ENCODE measurements at regions not wholly inside any gene's neighbourhood (a gene's known extent, or its start where the extent isn't known, plus 50 kb on each side); places are given as distances from the start of the nearest gene placed in this dataset.

GRCh38 chr10:36202881-36203280, 560.8 kb upstream of the FZD8 start:
- TF ChIP-seq POLR2AphosphoS5 (IDR thresholded peaks at IDR 0.05) (no peak), POLR2A (IDR thresholded peaks at IDR 0.05) (no peak), EP300 (IDR thresholded peaks at IDR 0.05) (no peak), CTCF (IDR thresholded peaks at IDR 0.05) (no peak)
- intact Hi-C loops (cut with DNase I; ENCODE audit: low total_unique reads) = no loop called here
- Histone ChIP-seq H3K27ac (no peak overlapping the region), H3K36me3 (no peaks in the 10 kb centered on the region), H3K9me3 (no peaks in the 10 kb centered on the region), H3K4me3 (no peak overlapping the region), H3K4me1 (no peaks in the 10 kb centered on the region), H3K27me3 (no peaks in the 10 kb centered on the region)
- WGBS, 5 donors = 56 to 78% (median 70%) methylated on average over 1 of the region's 1 CpG
- no peak for DNase-seq

- H3K4me1 ChIP-seq = no peaks in the 10 kb centered on the region
- WGBS, 5 donors = 89 to 94% (median 91%) methylated on average over 5 of the region's 5 CpGs
- intact Hi-C loops (cut with DNase I; ENCODE audit: low total_unique reads) = no loop called here
- H3K27me3 ChIP-seq = no peaks in the 10 kb centered on the region
- H3K4me3 ChIP-seq = no peak overlapping the region
- no peaks in the 10 kb centered on the region for H3K9me3 ChIP-seq
- no peak overlapping the region for H3K27ac ChIP-seq
- TF ChIP-seq POLR2AphosphoS5 (IDR thresholded peaks at IDR 0.05) = no peak
- no peak for TF ChIP-seq EP300 (IDR thresholded peaks at IDR 0.05)
- no peak for TF ChIP-seq CTCF (IDR thresholded peaks at IDR 0.05)
- no peak for TF ChIP-seq POLR2A (IDR thresholded peaks at IDR 0.05)
- H3K36me3 ChIP-seq = no peaks in the 10 kb centered on the region
- DNase-seq = no peak
Measured at GRCh38 chr10:36200577-36200976, 558.5 kb upstream of the FZD8 start.

GRCh38 chr10:36198322-36198721, 556.2 kb upstream of the FZD8 start:
- intact Hi-C loops (cut with DNase I; ENCODE audit: low total_unique reads) = no loop called here
- TF ChIP-seq POLR2AphosphoS5 (IDR thresholded peaks at IDR 0.05) (no peak), POLR2A (IDR thresholded peaks at IDR 0.05) (no peak), CTCF (IDR thresholded peaks at IDR 0.05) (no peak), EP300 (IDR thresholded peaks at IDR 0.05) (no peak)
- Histone ChIP-seq H3K9me3 (no peaks in the 10 kb centered on the region), H3K4me3 (no peak overlapping the region), H3K4me1 (no peaks in the 10 kb centered on the region), H3K27ac (no peak overlapping the region), H3K27me3 (no peaks in the 10 kb centered on the region), H3K36me3 (no peaks in the 10 kb centered on the region)
- DNase-seq = no peak

- TF ChIP-seq POLR2AphosphoS5 (IDR thresholded peaks at IDR 0.05) = no peak
- no peak for TF ChIP-seq POLR2A (IDR thresholded peaks at IDR 0.05)
- no peak for TF ChIP-seq CTCF (IDR thresholded peaks at IDR 0.05)
- no peak for TF ChIP-seq EP300 (IDR thresholded peaks at IDR 0.05)
- intact Hi-C loops (cut with DNase I; ENCODE audit: low total_unique reads) = no loop called here
- no peaks in the 10 kb centered on the region for H3K36me3 ChIP-seq
Measured at GRCh38 chr10:36195364-36195763, 553.3 kb upstream of the FZD8 start.

More at GRCh38 chr10:36195364-36195763, 553.3 kb upstream of the FZD8 start:
- Histone ChIP-seq H3K4me3 (no peak overlapping the region), H3K9me3 (peaks cover 0 to 23% (median 13%) of the 10 kb centered on the region in 4 donors), H3K27me3 (no peaks in the 10 kb centered on the region), H3K4me1 (no peaks in the 10 kb centered on the region), H3K27ac (no peak overlapping the region)
- no peak for DNase-seq
- WGBS, 5 donors = 82 to 92% (median 90%) methylated on average over 3 of the region's 3 CpGs
